ENCODE measurements at regions not wholly inside any gene's neighbourhood (a gene's known extent, or its start where the extent isn't known, plus 50 kb on each side); places are given as distances from the start of the nearest gene placed in this dataset.

DNA sequence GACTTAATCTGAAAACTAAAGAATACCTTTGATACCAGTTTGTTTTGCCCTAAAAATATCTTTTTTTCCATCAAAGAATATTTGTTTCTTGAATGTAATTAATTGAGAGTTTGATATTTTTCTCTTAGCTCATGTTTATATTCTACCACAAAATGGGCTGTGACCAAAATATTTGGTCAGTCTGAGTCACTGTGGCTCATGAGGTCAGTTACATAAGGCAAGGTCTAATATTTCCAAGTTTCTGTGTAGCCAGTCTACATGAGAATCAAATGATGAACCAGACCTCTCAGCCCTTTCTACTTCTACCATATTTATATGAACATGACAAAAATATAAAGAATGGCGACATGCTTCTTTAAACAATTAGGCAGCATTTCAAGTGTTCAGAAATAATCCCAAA, 83.0 kb upstream of the IVNS1ABP start:
- Histone ChIP-seq H3K9me3 (replicated peaks; ENCODE audit: insufficient read depth, low read length) (no peaks in the 10 kb centered on the region), H3K4me1 (ENCODE audit: low read length) (0 out of 2 replicates have a peak, but pooled peaks cover 4% of the 10 kb centered on the region), H3K4me3 (ENCODE audit: low read length) (no peak overlapping the region), H3K4me2 (ENCODE audit: low read depth, low read length) (no peak overlapping the region), H4K20me1 (ENCODE audit: insufficient read depth, low read length) (no peaks in the 10 kb centered on the region), H3K36me3 (replicated peaks; ENCODE audit: insufficient read depth, low read length) (no peaks in the 10 kb centered on the region), H3F3A (ENCODE audit: insufficient read depth, low read length) (no peaks in the 10 kb centered on the region), H3K9ac (ENCODE audit: low read length) (no peak overlapping the region), H3K9me2 (replicated peaks; ENCODE audit: insufficient read depth, low read length) (no peaks in the 10 kb centered on the region), H3K27ac (ENCODE audit: low read length) (no peak overlapping the region), H3K79me2 (ENCODE audit: low read length) (no peaks in the 10 kb centered on the region), H2AFZ (ENCODE audit: low read length) (no peak overlapping the region), H3K27me3 (replicated peaks; ENCODE audit: insufficient read depth, low read length) (no peaks in the 10 kb centered on the region)
- TF ChIP-seq, protein P1, sequence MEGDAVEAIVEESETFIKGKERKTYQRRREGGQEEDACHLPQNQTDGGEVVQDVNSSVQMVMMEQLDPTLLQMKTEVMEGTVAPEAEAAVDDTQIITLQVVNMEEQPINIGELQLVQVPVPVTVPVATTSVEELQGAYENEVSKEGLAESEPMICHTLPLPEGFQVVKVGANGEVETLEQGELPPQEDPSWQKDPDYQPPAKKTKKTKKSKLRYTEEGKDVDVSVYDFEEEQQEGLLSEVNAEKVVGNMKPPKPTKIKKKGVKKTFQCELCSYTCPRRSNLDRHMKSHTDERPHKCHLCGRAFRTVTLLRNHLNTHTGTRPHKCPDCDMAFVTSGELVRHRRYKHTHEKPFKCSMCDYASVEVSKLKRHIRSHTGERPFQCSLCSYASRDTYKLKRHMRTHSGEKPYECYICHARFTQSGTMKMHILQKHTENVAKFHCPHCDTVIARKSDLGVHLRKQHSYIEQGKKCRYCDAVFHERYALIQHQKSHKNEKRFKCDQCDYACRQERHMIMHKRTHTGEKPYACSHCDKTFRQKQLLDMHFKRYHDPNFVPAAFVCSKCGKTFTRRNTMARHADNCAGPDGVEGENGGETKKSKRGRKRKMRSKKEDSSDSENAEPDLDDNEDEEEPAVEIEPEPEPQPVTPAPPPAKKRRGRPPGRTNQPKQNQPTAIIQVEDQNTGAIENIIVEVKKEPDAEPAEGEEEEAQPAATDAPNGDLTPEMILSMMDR (IDR thresholded peaks at IDR 0.05; ENCODE audit: low read length) = no peak
- TF ChIP-seq EZH2 (optimal IDR thresholded peaks at IDR 0.05; ENCODE audit: low read depth, low read length) (no peak), EZH2phosphoT487 (IDR thresholded peaks at IDR 0.05; ENCODE audit: low read length) (no peak)
- no peak for DNase-seq

DNA sequence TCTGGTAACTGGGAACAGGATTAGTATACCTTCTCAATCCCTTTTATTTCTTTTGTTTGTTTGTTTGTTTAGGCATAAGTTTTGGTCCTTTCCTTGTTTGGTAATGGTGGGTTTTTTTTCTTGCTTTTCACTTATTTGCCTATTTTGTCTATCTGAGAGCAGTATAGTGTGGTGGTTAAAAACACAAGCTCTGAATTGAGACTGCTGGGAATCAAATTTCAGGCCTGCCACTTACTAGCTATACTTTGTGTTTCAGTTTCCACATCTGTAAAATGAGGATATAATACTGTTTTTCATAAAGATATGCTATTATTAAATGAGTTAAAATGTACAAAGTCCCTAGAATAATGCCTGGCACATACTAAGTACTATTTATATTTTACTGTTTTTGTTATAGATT, 81.6 kb upstream of the IVNS1ABP start:
- TF ChIP-seq EZH2phosphoT487 (IDR thresholded peaks at IDR 0.05; ENCODE audit: low read length) (no peak), EZH2 (optimal IDR thresholded peaks at IDR 0.05; ENCODE audit: low read depth, low read length) (no peak)
- TF ChIP-seq, protein P1 (IDR thresholded peaks at IDR 0.05; ENCODE audit: low read length) = no peak
- H4K20me1 ChIP-seq (ENCODE audit: insufficient read depth, low read length) = no peaks in the 10 kb centered on the region
- H3K4me2 ChIP-seq (ENCODE audit: low read depth, low read length) = no peak overlapping the region
- no peaks in the 10 kb centered on the region for H3K9me3 ChIP-seq (replicated peaks; ENCODE audit: insufficient read depth, low read length)
- H3K9ac ChIP-seq (ENCODE audit: low read length) = no peak overlapping the region
- H3K4me3 ChIP-seq (ENCODE audit: low read length) = no peak overlapping the region
- H3F3A ChIP-seq (ENCODE audit: insufficient read depth, low read length) = no peaks in the 10 kb centered on the region
- H3K27ac ChIP-seq (ENCODE audit: low read length) = no peak overlapping the region
- H3K36me3 ChIP-seq (replicated peaks; ENCODE audit: insufficient read depth, low read length) = no peaks in the 10 kb centered on the region
- H2AFZ ChIP-seq (ENCODE audit: low read length) = no peak overlapping the region
- no peaks in the 10 kb centered on the region for H3K9me2 ChIP-seq (replicated peaks; ENCODE audit: insufficient read depth, low read length)
- no peaks in the 10 kb centered on the region for H3K79me2 ChIP-seq (ENCODE audit: low read length)
- H3K4me1 ChIP-seq (ENCODE audit: low read length) = 0 out of 2 replicates have a peak, but pooled peaks cover 4% of the 10 kb centered on the region
- no peaks in the 10 kb centered on the region for H3K27me3 ChIP-seq (replicated peaks; ENCODE audit: insufficient read depth, low read length)
- DNase-seq = no peak

- no peak overlapping the region for H3K9ac ChIP-seq (ENCODE audit: low read length)
- no peak overlapping the region for H2AFZ ChIP-seq (ENCODE audit: low read length)
- no peak overlapping the region for H3K4me3 ChIP-seq (ENCODE audit: low read length)
- DNase-seq = peak; percentile 39
- no peaks in the 10 kb centered on the region for H4K20me1 ChIP-seq (ENCODE audit: insufficient read depth, low read length)
- H3K9me2 ChIP-seq (replicated peaks; ENCODE audit: insufficient read depth, low read length) = no peaks in the 10 kb centered on the region
- H3K36me3 ChIP-seq (replicated peaks; ENCODE audit: insufficient read depth, low read length) = no peaks in the 10 kb centered on the region
- no peak overlapping the region for H3K4me2 ChIP-seq (ENCODE audit: low read depth, low read length)
- no peak for TF ChIP-seq EZH2phosphoT487 (IDR thresholded peaks at IDR 0.05; ENCODE audit: low read length)
- no peak for TF ChIP-seq EZH2 (optimal IDR thresholded peaks at IDR 0.05; ENCODE audit: low read depth, low read length)
- TF ChIP-seq, protein P1 (IDR thresholded peaks at IDR 0.05; ENCODE audit: low read length) = no peak
- 0 out of 2 replicates have a peak, but pooled peaks cover 4% of the 10 kb centered on the region for H3K4me1 ChIP-seq (ENCODE audit: low read length)
- H3K27ac ChIP-seq (ENCODE audit: low read length) = no peak overlapping the region
- H3K9me3 ChIP-seq (replicated peaks; ENCODE audit: insufficient read depth, low read length) = no peaks in the 10 kb centered on the region
- no peaks in the 10 kb centered on the region for H3F3A ChIP-seq (ENCODE audit: insufficient read depth, low read length)
- no peaks in the 10 kb centered on the region for H3K27me3 ChIP-seq (replicated peaks; ENCODE audit: insufficient read depth, low read length)
- no peaks in the 10 kb centered on the region for H3K79me2 ChIP-seq (ENCODE audit: low read length)
Measured at GRCh38 chr1:185398022-185398421, 81.0 kb upstream of the IVNS1ABP start.
